ENCODE measurements at regions not wholly inside any gene's neighbourhood (a gene's known extent, or its start where the extent isn't known, plus 50 kb on each side); places are given as distances from the start of the nearest gene placed in this dataset.

DNA sequence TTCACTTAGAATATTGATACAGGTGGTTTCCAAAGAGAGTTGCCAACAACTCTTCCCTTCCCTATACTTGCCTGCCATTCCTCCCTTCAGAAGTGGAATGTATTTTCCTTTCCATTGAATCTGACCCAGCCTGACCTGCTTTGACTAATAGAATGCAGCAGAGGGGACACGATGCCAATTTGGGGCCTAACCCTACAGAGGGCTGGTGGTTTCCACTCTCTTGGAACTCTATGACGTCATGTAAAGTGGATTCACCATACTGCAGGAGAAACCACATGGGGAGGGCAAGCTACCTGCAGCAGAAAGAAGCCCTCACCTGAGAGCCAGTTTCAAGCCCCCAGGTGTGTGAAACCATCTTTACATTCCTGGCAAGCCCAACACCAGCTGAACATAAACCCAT is 98.9 kb upstream of the TRIB2 start:
- Mint-ChIP-seq H3K27me3 (ENCODE audit: insufficient read depth) (peaks cover 2% of the 10 kb centered on the region), H3K36me3 (ENCODE audit: low read depth) (no peaks in the 10 kb centered on the region), H3K4me3 (no peak overlapping the region), H3K27ac (no peak overlapping the region), H3K9me3 (no peaks in the 10 kb centered on the region), H3K4me1 (ENCODE audit: low read depth) (peaks cover 15% of the 10 kb centered on the region)
- TF ChIP-seq, protein P1, sequence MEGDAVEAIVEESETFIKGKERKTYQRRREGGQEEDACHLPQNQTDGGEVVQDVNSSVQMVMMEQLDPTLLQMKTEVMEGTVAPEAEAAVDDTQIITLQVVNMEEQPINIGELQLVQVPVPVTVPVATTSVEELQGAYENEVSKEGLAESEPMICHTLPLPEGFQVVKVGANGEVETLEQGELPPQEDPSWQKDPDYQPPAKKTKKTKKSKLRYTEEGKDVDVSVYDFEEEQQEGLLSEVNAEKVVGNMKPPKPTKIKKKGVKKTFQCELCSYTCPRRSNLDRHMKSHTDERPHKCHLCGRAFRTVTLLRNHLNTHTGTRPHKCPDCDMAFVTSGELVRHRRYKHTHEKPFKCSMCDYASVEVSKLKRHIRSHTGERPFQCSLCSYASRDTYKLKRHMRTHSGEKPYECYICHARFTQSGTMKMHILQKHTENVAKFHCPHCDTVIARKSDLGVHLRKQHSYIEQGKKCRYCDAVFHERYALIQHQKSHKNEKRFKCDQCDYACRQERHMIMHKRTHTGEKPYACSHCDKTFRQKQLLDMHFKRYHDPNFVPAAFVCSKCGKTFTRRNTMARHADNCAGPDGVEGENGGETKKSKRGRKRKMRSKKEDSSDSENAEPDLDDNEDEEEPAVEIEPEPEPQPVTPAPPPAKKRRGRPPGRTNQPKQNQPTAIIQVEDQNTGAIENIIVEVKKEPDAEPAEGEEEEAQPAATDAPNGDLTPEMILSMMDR (IDR thresholded peaks at IDR 0.05) = no peak
- no peak for DNase-seq

DNA sequence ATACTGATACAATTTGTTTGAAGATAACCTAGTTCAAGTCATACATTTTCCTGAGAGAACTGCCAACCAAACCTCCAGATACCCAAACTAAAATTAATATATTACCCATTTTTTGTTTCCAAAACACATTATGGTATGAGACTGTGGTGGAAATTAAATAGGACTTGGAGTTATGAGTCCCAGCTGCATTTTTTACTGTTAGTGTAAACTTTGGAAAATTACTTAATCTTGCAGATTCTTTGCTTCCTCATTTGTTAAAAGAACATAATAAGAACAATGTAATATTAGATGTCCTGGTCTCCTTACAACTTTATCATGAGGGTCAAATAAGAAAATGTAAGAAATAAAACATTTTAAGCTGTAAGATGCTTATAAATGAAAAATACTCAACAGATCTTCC is 98.2 kb upstream of the TRIB2 start:
- Mint-ChIP-seq H3K27ac (no peak overlapping the region), H3K9me3 (no peaks in the 10 kb centered on the region), H3K27me3 (ENCODE audit: insufficient read depth) (peaks cover 2% of the 10 kb centered on the region), H3K4me1 (ENCODE audit: low read depth) (peaks cover 15% of the 10 kb centered on the region), H3K36me3 (ENCODE audit: low read depth) (no peaks in the 10 kb centered on the region), H3K4me3 (no peak overlapping the region)
- DNase-seq = no peak
- TF ChIP-seq, protein P1 (IDR thresholded peaks at IDR 0.05) = no peak

DNA sequence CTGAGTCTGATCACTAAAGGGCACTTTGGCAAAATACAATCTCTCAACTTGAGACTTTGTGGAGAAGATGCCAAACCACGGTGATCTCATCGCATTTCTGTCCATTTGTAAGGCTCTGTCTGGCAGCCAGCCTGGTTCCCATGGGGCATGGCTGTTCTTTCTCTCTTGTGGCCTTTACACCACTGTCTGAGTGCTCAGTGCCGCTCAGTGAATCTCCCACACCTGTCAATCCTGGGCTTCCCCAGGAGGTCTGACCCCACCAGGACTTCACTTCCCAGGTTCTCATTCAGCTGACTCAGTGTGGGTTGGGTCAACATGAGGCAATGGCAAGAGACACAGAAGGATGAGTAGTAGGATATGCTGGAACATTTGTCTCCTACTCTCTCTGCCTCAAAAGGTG is 96.8 kb upstream of the TRIB2 start:
- H3K27ac Mint-ChIP-seq = peak overlapping the region; percentile 44; the same call in 1 of the 2 replicates
- DNase-seq = peak; percentile 75

DNA sequence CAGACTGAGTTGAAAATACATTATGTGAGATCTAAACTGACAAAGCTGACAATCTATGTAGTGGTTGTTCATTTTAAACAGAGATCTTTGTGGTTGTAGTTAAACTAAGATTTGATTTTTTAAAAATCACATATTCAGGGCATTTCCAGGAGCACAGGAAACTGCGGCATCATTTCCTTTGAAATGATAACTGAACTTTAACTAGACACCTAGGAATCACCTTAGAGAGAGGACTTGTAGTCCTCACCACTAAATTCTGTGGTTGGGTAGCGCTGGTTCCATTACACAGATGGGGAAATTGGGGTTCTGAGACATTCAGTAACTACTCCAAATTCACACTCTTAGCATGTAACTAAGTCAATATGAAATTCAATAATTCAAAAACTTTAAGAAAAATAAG is 96.0 kb upstream of the TRIB2 start:
- Mint-ChIP-seq H3K27me3 (ENCODE audit: insufficient read depth) (peaks cover 2% of the 10 kb centered on the region), H3K36me3 (ENCODE audit: low read depth) (no peaks in the 10 kb centered on the region), H3K9me3 (no peaks in the 10 kb centered on the region), H3K27ac (no peak overlapping the region), H3K4me1 (ENCODE audit: low read depth) (peaks cover 15% of the 10 kb centered on the region), H3K4me3 (no peak overlapping the region)
- no peak for DNase-seq
- TF ChIP-seq, protein P1 (IDR thresholded peaks at IDR 0.05) = no peak

More for the DNA sequence above, 96.8 kb upstream of the TRIB2 start:
- no peaks in the 10 kb centered on the region for H3K9me3 Mint-ChIP-seq
- TF ChIP-seq, protein P1 (IDR thresholded peaks at IDR 0.05) = no peak
- H3K27me3 Mint-ChIP-seq (ENCODE audit: insufficient read depth) = peaks cover 2% of the 10 kb centered on the region
- H3K36me3 Mint-ChIP-seq (ENCODE audit: low read depth) = no peaks in the 10 kb centered on the region
- H3K4me3 Mint-ChIP-seq = no peak overlapping the region
- peaks cover 15% of the 10 kb centered on the region for H3K4me1 Mint-ChIP-seq (ENCODE audit: low read depth)

DNA sequence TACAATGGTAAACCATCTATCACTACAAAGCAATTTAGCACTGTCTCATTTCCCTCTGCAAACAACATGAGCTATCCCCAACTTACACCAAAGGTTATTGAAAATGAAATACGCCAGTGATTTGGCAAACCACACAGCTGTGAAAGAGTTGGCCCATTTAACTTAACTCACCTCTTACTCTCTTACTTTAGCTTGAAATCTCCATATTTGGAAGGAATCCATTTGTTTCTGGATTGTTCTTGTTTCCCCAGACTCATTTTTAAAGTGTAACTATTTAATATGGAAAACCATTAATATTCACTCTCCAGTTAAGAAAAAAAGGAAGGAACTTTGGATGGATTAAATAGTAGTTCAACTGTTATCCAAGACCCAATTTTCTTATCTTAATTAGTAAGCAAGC is 93.7 kb upstream of the TRIB2 start:
- Mint-ChIP-seq H3K27ac (no peak overlapping the region), H3K4me1 (ENCODE audit: low read depth) (peaks cover 15% of the 10 kb centered on the region)
- no peak for DNase-seq

More for the DNA sequence above, 93.7 kb upstream of the TRIB2 start:
- peaks cover 9% of the 10 kb centered on the region for H3K27me3 Mint-ChIP-seq (ENCODE audit: insufficient read depth)
- no peaks in the 10 kb centered on the region for H3K36me3 Mint-ChIP-seq (ENCODE audit: low read depth)
- no peak overlapping the region for H3K4me3 Mint-ChIP-seq
- no peaks in the 10 kb centered on the region for H3K9me3 Mint-ChIP-seq
- TF ChIP-seq, protein P1 (IDR thresholded peaks at IDR 0.05) = no peak

All from HFFc6 (cell line).